GM23338 (cell line): ENCODE measurements at regions not wholly inside any gene's neighbourhood (a gene's known extent, or its start where the extent isn't known, plus 50 kb on each side); places are given as distances from the start of the nearest gene placed in this dataset.

Experiments used
- ATAC-seq: fragments of 200-7000 bp; cut with Tn5 transposase; 3 replicates; pipeline ENCODE4 v1.9.1; 2020
- DNase-seq: peaks from one replicate; pipeline ENCODE4 v3.0.0-alpha.2; 2015; ENCODE audit warnings: low spot score
- H2AFZ ChIP-seq: fragments of 200-600 bp; sonication (generic); 2 replicates; pipeline ENCODE4 v1.8.0; 2016; ENCODE audit warnings: antibody characterized with exemption, mild to moderate bottlenecking, moderate library complexity
- H3F3A ChIP-seq: fragments of 200-600 bp; sonication (generic); replicated peaks from 2 replicates; pipeline ENCODE4 v1.8.0; 2017; ENCODE audit warnings: antibody characterized with exemption, mixed run types, low read depth
- H3K27ac ChIP-seq: fragments of 200-600 bp; sonication (generic); 2 replicates; pipeline ENCODE4 v1.6.1; 2016; ENCODE audit warnings: low read depth
- H3K27me3 ChIP-seq: fragments of 200-600 bp; sonication (generic); 2 replicates; pipeline ENCODE4 v1.8.0; 2016; ENCODE audit warnings: mild to moderate bottlenecking, mixed run types, moderate library complexity; ENCODE audit not compliant: insufficient read depth
- H3K36me3 ChIP-seq: fragments of 200-600 bp; sonication (generic); 2 replicates; pipeline ENCODE4 v1.8.0; 2016; ENCODE audit warnings: mild to moderate bottlenecking; ENCODE audit not compliant: insufficient read depth
- H3K4me1 ChIP-seq: fragments of 200-600 bp; sonication (generic); 2 replicates; pipeline ENCODE4 v1.8.0; 2016; ENCODE audit warnings: mild to moderate bottlenecking, moderate library complexity; ENCODE audit not compliant: insufficient read depth
- H3K4me2 ChIP-seq: fragments of 200-600 bp; sonication (generic); 2 replicates; pipeline ENCODE4 v1.7.1; 2017; ENCODE audit warnings: mixed run types
- H3K4me3 ChIP-seq: fragments of 200-600 bp; sonication (generic); 2 replicates; pipeline ENCODE4 v1.6.1; 2016; ENCODE audit warnings: mixed run types
- H3K79me2 ChIP-seq: fragments of 200-600 bp; sonication (generic); replicated peaks from 2 replicates; pipeline ENCODE4 v1.8.0; 2017; ENCODE audit warnings: mild to moderate bottlenecking; ENCODE audit not compliant: insufficient read depth
- H3K9me2 ChIP-seq: fragments of 200-600 bp; sonication (generic); 2 replicates; pipeline ENCODE4 v1.8.0; 2017; ENCODE audit not compliant: insufficient read depth
- H4K20me1 ChIP-seq: fragments of 200-600 bp; sonication (generic); replicated peaks from 2 replicates; pipeline ENCODE4 v1.8.0; 2017; ENCODE audit warnings: mild to moderate bottlenecking; ENCODE audit not compliant: insufficient read depth
- H3K27ac Mint-ChIP-seq: 2 replicates; pipeline ENCODE4 v1.8.0; 2020; ENCODE audit warnings: inconsistent platforms, mild to moderate bottlenecking, moderate library complexity, mixed read lengths
- H3K27me3 Mint-ChIP-seq: 3 replicates; pipeline ENCODE4 v1.8.0; 2022; ENCODE audit warnings: low read depth, mild to moderate bottlenecking, moderate library complexity, mixed read lengths, inconsistent platforms; ENCODE audit not compliant: insufficient read depth, poor library complexity
- H3K36me3 Mint-ChIP-seq: 3 replicates; pipeline ENCODE4 v1.8.0; 2021; ENCODE audit warnings: low read depth, mild to moderate bottlenecking, inconsistent platforms, moderate library complexity, mixed read lengths
- H3K4me1 Mint-ChIP-seq: 3 replicates; pipeline ENCODE4 v1.8.0; 2020; ENCODE audit warnings: mild to moderate bottlenecking, inconsistent platforms, mixed read lengths
- H3K4me3 Mint-ChIP-seq: 3 replicates; pipeline ENCODE4 v1.8.0; 2021; ENCODE audit warnings: moderate library complexity, mild to moderate bottlenecking, inconsistent platforms, mixed read lengths
- H3K9me3 Mint-ChIP-seq: 3 replicates; pipeline ENCODE4 v1.8.0; 2020; ENCODE audit warnings: moderate library complexity, mild to moderate bottlenecking, inconsistent platforms, mixed read lengths
- EZH2phosphoT487 ChIP-seq: fragments of 200-600 bp; sonication (generic); IDR thresholded peaks from one replicate; pipeline ENCODE4 v1.8.1; 2018; ENCODE audit warnings: antibody characterized with exemption; ENCODE audit not compliant: unreplicated experiment
- JUNB ChIP-seq: IDR thresholded peaks from one replicate; pipeline ENCODE4 v1.6.1; 2016; ENCODE audit warnings: antibody characterized with exemption; ENCODE audit not compliant: unreplicated experiment
- STAT1 ChIP-seq: IDR thresholded peaks from one replicate; pipeline ENCODE4 v1.6.1; 2016; ENCODE audit warnings: antibody characterized with exemption; ENCODE audit not compliant: unreplicated experiment
- ZNF331 ChIP-seq: fragments of 250-450 bp; sonication (Bioruptor Pico); IDR thresholded peaks from 2 replicates; pipeline ENCODE4 v1.5.0; 2020; ENCODE audit warnings: low read depth, mild to moderate bottlenecking, moderate library complexity
- ZNF462 ChIP-seq: fragments of 250-450 bp; sonication (Bioruptor Pico); IDR thresholded peaks from 2 replicates; pipeline ENCODE4 v1.5.0; 2020; ENCODE audit warnings: mild to moderate bottlenecking, moderate library complexity
- TF ChIP-seq, protein P1 (sequence below), 2 experiments: fragments of 200-600 bp in 1 of 2; sonication (generic) in 1 of 2; conservative IDR thresholded peaks; 2 replicates each; pipeline versions ENCODE4 v1.5.1 to v1.6.1; 2016 to 2017; ENCODE audit warnings: antibody characterized with exemption in 2 of 2, low read depth in 2 of 2, mild to moderate bottlenecking in 2 of 2, moderate library complexity in 1 of 2

DNA sequence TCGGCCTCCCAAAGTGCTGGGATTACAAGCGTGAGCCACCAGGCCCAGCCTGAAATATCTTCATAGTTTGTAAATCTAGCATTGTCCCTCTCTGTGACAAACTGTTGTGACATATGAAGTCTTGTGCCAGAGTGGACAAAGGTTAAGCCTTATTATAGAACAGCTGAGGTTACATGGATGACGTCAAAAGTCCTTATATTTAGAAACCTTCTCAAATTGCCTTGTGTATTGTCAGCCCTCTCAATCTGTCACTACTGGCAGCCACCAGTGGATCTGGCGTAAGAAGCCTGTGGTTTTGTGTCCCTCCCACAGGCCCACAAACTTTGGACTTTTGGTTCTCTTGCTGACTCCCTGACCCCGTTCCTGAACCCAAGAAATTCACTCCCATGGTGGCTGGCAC, 79.4 kb upstream of the CCDC112 start (continued):
- TF ChIP-seq ZNF462 (CRISPR knock-in tag): no peak

DNA sequence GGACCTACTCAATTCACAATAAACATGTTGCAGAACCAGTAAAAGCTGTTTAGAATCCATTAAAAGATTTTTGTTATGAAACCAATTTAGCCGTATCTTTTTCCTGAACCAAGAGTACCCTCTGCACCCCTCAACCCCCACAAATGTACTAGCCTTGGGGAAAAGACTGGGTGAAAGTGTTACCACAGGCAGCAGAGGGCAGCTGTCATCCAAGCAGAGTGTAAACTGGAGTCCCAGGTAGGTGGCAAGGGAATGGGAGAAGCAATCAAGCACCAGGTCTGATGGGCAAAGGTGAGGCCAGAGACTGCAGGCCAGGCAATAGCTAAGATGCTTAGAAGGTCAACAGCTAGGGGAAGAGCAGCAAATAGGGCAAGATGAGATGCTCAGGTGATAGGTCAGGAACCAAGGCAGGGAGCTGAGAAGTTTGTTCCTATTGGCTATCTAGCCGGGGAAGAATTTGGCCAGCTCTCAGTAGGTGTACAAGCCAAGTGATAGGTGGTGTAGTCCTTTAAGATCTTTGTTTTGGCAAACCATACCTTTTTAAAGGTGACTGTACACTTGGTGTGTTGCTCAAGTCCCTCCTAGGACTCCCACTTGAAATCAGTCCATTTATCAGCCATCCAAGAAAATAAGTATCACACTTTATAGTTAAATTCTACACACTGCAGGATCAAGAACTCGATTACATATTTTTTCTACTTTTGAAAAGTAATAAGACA, 77.8 kb upstream of the CCDC112 start:
- Mint-ChIP-seq H3K36me3 (peaks cover 3% of the 10 kb centered on the region; the same call in 2 of the 3 replicates), H3K27me3 (peaks cover 3% of the 10 kb centered on the region), H3K4me3 (no peak overlapping the region), H3K9me3 (peaks cover 2% of the 10 kb centered on the region; the same call in 2 of the 3 replicates), H3K4me1 (peaks cover 33% of the 10 kb centered on the region), H3K27ac (no peak overlapping the region; the same call in 1 of the 2 replicates)
- Histone ChIP-seq H3K79me2 (no peaks in the 10 kb centered on the region), H3F3A (no peaks in the 10 kb centered on the region; the same call in 1 of the 2 replicates), H3K27ac (no peak overlapping the region), H3K4me2 (no peak overlapping the region), H3K27me3 (no peaks in the 10 kb centered on the region), H3K4me3 (no peak overlapping the region), H2AFZ (no peak overlapping the region), H3K4me1 (peaks cover 11% of the 10 kb centered on the region; the same call in 1 of the 2 replicates), H4K20me1 (no peaks in the 10 kb centered on the region), H3K36me3 (no peaks in the 10 kb centered on the region), H3K9me2 (peaks cover 5% of the 10 kb centered on the region; the same call in 1 of the 2 replicates)
- TF ChIP-seq, protein P1, sequence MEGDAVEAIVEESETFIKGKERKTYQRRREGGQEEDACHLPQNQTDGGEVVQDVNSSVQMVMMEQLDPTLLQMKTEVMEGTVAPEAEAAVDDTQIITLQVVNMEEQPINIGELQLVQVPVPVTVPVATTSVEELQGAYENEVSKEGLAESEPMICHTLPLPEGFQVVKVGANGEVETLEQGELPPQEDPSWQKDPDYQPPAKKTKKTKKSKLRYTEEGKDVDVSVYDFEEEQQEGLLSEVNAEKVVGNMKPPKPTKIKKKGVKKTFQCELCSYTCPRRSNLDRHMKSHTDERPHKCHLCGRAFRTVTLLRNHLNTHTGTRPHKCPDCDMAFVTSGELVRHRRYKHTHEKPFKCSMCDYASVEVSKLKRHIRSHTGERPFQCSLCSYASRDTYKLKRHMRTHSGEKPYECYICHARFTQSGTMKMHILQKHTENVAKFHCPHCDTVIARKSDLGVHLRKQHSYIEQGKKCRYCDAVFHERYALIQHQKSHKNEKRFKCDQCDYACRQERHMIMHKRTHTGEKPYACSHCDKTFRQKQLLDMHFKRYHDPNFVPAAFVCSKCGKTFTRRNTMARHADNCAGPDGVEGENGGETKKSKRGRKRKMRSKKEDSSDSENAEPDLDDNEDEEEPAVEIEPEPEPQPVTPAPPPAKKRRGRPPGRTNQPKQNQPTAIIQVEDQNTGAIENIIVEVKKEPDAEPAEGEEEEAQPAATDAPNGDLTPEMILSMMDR (conservative IDR thresholded peaks at IDR 0.05; ENCODE audit: low read depth in 2 of 2): peak; percentile 24 to 63; a peak in 3 of 4 replicates
- TF ChIP-seq ZNF462 (CRISPR knock-in tag): no peak
- TF ChIP-seq JUNB: no peak
- TF ChIP-seq STAT1: no peak
- TF ChIP-seq ZNF331 (CRISPR knock-in tag): no peak
- no peak for TF ChIP-seq EZH2phosphoT487
- ATAC-seq (peak; percentile 37; the same call in 2 of the 3 replicates), DNase-seq (no peak)
